ENCODE measurements at regions not wholly inside any gene's neighbourhood (a gene's known extent, or its start where the extent isn't known, plus 50 kb on each side); places are given as distances from the start of the nearest gene placed in this dataset.
"Not testable (repeated sequence)": the region's sequence is repeated elsewhere in the genome, so short reads cannot be mapped to it uniquely, and the experiment has no call there.

DNA sequence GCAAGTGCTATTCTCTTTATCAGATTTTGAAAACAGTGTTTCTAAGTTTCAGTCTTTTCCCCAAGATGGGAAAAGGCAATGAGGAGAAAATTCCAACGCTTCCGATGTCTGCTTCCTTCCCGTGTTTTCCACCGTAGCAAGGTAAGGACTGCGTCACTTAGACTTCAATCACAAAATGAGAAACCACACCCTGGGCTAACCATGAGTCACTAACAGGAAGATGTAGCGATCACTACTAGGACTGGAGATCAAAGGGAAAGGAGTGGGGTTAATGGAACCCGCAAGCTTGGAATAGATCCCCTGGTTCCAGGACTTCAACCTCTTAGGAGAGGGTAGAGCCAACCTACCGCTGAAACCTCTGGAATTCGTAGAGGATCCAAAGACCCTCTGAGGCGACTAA is 250.7 kb upstream of the ZFP42 start:
- no peaks in the 10 kb centered on the region for H3K36me3 ChIP-seq
- no peaks in the 10 kb centered on the region for H3K9me3 ChIP-seq
- no peaks in the 10 kb centered on the region for H3K27me3 ChIP-seq
- TF ChIP-seq, protein P1, sequence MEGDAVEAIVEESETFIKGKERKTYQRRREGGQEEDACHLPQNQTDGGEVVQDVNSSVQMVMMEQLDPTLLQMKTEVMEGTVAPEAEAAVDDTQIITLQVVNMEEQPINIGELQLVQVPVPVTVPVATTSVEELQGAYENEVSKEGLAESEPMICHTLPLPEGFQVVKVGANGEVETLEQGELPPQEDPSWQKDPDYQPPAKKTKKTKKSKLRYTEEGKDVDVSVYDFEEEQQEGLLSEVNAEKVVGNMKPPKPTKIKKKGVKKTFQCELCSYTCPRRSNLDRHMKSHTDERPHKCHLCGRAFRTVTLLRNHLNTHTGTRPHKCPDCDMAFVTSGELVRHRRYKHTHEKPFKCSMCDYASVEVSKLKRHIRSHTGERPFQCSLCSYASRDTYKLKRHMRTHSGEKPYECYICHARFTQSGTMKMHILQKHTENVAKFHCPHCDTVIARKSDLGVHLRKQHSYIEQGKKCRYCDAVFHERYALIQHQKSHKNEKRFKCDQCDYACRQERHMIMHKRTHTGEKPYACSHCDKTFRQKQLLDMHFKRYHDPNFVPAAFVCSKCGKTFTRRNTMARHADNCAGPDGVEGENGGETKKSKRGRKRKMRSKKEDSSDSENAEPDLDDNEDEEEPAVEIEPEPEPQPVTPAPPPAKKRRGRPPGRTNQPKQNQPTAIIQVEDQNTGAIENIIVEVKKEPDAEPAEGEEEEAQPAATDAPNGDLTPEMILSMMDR (IDR thresholded peaks at IDR 0.05): no peak
- H3K4me1 ChIP-seq (ENCODE audit: control insufficient read depth in 1 of 2, insufficient read depth in 1 of 2, low read depth in 1 of 2, low read length in 1 of 2): no peaks in the 10 kb centered on the region
- no peak overlapping the region for H3K4me3 ChIP-seq (ENCODE audit: low read depth in 1 of 2, low read length in 1 of 2)
- no peak overlapping the region for H3K27ac ChIP-seq

DNA sequence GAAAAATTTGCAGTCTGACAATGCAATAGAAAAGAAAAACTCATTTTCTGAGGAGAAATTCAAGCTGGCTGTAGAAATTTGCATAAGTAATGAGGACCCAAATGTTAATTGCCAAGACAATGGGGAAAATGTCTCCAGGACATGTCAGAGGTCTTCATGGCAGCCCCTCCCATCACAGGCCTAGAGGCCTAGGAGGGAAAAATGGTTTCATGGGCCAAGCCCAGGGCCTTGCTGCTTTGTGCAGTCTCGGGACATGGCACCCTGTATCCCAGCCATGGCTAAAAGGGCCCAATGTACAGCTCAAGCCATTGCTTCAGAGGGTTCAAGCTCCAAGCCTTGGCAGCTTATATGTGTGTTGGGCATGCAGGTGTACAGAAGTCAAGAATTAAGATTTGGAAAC is 244.9 kb upstream of the ZFP42 start:
- H3K4me1 ChIP-seq (ENCODE audit: control insufficient read depth in 1 of 2, insufficient read depth in 1 of 2, low read depth in 1 of 2, low read length in 1 of 2); H3K9me3 ChIP-seq; H3K36me3 ChIP-seq; H3K27me3 ChIP-seq; H3K4me3 ChIP-seq (ENCODE audit: low read depth in 1 of 2, low read length in 1 of 2); H3K27ac ChIP-seq: not testable (repeated sequence)

DNA sequence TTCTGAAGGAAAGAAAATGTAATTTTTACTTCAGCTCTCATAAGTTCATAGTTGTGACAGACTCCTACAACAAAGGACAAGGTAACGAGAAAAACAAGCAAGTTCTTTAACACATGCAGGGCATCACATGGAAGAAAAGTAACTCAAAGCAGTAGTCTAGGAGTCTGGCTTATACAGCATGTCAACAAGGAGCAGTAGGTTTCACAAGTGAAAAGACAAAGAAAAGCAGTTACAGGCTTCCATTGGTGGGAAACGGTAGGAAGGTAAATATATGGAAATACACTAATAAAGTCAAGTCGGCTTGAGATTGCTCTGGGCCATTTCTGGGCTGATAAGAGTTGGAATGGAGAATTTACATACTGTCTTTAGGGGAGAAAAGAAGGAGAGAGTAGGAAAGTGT is 228.4 kb upstream of the ZFP42 start:
- Histone ChIP-seq H3K27me3 (no peaks in the 10 kb centered on the region), H3K27ac (no peak overlapping the region), H3K9me3 (no peaks in the 10 kb centered on the region), H3K36me3 (no peaks in the 10 kb centered on the region), H3K4me1 (ENCODE audit: control insufficient read depth in 1 of 2, insufficient read depth in 1 of 2, low read depth in 1 of 2, low read length in 1 of 2) (no peaks in the 10 kb centered on the region), H3K4me3 (ENCODE audit: low read depth in 1 of 2, low read length in 1 of 2) (no peak overlapping the region)
- TF ChIP-seq, protein P1 (IDR thresholded peaks at IDR 0.05): no peak

DNA sequence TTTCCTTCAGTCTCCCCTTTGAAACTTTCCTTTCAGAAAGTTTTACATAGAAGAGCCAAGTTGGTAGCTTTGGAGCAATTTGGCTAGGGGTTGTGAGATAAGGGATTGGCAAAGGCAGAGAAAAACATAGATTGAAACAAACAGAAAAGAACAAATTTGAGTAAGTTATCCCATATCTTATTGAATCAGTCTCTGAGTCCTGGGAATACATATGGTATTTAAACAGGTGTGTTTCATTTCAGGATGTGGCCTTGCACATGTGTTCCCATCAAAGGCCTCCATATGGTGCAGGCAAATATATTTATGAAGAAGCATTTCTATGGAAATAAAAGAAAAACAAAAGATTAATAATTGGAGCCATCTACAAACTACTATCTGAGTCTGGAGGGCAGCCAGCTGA is 227.9 kb upstream of the ZFP42 start:
- H3K27me3 ChIP-seq: no peaks in the 10 kb centered on the region
- H3K36me3 ChIP-seq: no peaks in the 10 kb centered on the region
- no peak overlapping the region for H3K4me3 ChIP-seq (ENCODE audit: low read depth in 1 of 2, low read length in 1 of 2)
- H3K27ac ChIP-seq: no peak overlapping the region
- TF ChIP-seq, protein P1 (IDR thresholded peaks at IDR 0.05): no peak
- no peaks in the 10 kb centered on the region for H3K4me1 ChIP-seq (ENCODE audit: control insufficient read depth in 1 of 2, insufficient read depth in 1 of 2, low read depth in 1 of 2, low read length in 1 of 2)
- H3K9me3 ChIP-seq: no peaks in the 10 kb centered on the region

DNA sequence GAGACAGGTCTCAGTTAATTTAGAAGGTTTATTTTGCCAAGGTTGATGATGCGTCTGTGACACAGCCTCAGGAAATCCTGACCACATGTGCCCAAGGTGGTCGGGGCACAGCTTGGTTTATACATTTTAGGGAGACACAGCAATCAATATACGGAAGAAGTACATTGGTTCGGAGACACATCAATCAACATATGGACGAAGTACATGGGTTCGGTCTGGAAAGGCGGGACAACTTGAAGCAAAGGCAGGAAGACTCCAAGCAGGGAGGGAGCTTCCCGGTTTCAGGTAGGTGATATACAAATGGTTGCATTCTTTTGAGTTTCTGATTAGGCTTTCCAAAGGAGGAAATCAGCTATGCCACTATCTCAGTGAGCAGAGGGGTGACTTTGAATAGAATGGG is 225.2 kb upstream of the ZFP42 start:
- no peak overlapping the region for H3K27ac ChIP-seq
- no peaks in the 10 kb centered on the region for H3K4me1 ChIP-seq (ENCODE audit: control insufficient read depth in 1 of 2, insufficient read depth in 1 of 2, low read depth in 1 of 2, low read length in 1 of 2)
- no peak overlapping the region for H3K4me3 ChIP-seq (ENCODE audit: low read depth in 1 of 2, low read length in 1 of 2)
- no peaks in the 10 kb centered on the region for H3K9me3 ChIP-seq
- H3K36me3 ChIP-seq: no peaks in the 10 kb centered on the region
- TF ChIP-seq, protein P1 (IDR thresholded peaks at IDR 0.05): no peak
- no peaks in the 10 kb centered on the region for H3K27me3 ChIP-seq

DNA sequence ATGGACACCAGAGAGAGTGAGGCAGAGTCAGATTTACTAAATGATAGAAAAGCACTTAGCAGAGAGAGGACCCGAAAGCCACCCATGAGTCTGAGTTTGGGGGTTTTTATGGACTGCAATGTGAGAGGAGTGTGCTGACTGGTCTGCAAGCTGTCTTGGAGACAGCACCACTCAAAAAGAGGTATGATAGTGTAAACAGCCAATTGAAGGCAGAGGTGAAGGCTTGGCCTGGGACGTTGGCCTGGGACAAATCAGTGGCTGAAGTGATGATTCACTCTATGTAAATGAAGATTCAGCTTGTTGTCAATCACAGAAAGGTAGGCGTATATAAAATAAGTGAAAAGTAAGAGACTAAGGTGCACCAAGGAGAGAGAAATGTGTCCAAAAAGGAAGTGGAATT is 217.6 kb upstream of the ZFP42 start:
- Histone ChIP-seq H3K4me1 (ENCODE audit: control insufficient read depth in 1 of 2, insufficient read depth in 1 of 2, low read depth in 1 of 2, low read length in 1 of 2) (no peaks in the 10 kb centered on the region), H3K9me3 (no peaks in the 10 kb centered on the region), H3K27me3 (no peaks in the 10 kb centered on the region), H3K27ac (no peak overlapping the region), H3K4me3 (ENCODE audit: low read depth in 1 of 2, low read length in 1 of 2) (no peak overlapping the region), H3K36me3 (no peaks in the 10 kb centered on the region)
- TF ChIP-seq, protein P1 (IDR thresholded peaks at IDR 0.05): no peak

All from neutrophil (primary cell).